ENCODE measurements at regions not wholly inside any gene's neighbourhood (a gene's known extent, or its start where the extent isn't known, plus 50 kb on each side); places are given as distances from the start of the nearest gene placed in this dataset.

DNA sequence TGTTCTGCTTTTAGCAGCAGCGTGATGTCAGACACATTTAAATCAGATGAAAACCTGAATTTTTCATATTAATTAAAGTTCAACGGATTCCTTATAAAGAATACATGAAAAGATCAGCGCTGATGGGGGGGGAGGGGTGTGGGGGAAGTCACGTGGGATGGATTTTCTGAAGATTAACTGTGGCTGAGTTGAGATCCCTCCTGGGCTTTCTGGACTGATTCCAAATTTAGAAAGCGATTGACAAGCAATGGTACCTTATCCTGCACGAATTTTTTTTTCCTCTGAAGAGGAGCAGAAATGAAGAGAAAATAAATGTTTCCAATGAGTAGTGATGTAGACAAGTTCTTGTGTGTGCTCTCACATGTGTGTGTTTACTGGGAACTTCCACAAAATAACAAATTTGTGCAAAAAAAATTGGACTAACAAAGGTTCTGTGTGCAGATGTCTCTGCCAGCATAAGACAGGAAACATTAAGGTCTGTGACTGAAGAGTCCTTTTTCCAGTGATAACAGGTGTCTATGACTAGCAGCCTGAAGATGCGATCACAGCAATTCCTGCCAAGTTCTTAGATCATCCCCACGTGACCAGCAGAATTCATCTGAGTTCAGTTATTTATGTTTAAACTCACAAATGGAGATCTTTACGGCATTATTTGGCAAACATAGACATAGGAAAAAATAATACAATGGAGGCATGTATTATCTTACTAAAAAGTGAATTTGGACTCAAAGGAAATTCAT, 585.2 kb upstream of the CELF2 start:
- TF ChIP-seq, protein P1, sequence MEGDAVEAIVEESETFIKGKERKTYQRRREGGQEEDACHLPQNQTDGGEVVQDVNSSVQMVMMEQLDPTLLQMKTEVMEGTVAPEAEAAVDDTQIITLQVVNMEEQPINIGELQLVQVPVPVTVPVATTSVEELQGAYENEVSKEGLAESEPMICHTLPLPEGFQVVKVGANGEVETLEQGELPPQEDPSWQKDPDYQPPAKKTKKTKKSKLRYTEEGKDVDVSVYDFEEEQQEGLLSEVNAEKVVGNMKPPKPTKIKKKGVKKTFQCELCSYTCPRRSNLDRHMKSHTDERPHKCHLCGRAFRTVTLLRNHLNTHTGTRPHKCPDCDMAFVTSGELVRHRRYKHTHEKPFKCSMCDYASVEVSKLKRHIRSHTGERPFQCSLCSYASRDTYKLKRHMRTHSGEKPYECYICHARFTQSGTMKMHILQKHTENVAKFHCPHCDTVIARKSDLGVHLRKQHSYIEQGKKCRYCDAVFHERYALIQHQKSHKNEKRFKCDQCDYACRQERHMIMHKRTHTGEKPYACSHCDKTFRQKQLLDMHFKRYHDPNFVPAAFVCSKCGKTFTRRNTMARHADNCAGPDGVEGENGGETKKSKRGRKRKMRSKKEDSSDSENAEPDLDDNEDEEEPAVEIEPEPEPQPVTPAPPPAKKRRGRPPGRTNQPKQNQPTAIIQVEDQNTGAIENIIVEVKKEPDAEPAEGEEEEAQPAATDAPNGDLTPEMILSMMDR (IDR thresholded peaks at IDR 0.05): no peak
- Histone ChIP-seq H3K9me3 (ENCODE audit: control insufficient read depth in 1 of 2, insufficient read depth in 1 of 2, low read length in 2 of 2) (no peaks in the 10 kb centered on the region), H3K36me3 (ENCODE audit: insufficient read depth, low read length) (no peaks in the 10 kb centered on the region), H3K4me3 (ENCODE audit: low read length) (no peak overlapping the region), H3K27me3 (ENCODE audit: control insufficient read depth in 1 of 2, insufficient read depth in 2 of 2, low read length in 2 of 2) (no peaks in the 10 kb centered on the region), H3K4me1 (ENCODE audit: insufficient read depth, low read length) (no peaks in the 10 kb centered on the region), H3K27ac (ENCODE audit: low read depth in 1 of 2, low read length in 2 of 2) (no peak overlapping the region)
- no peak overlapping the region for H3K4me3 Mint-ChIP-seq
- POLR2A ChIA-PET: no interaction called here
- peaks cover 32% of the 10 kb centered on the region for H3K27me3 Mint-ChIP-seq
- H3K9me3 Mint-ChIP-seq: peaks cover 4% of the 10 kb centered on the region
- DNase-seq: no peak
- no peak for ATAC-seq (ENCODE audit: poor library complexity)
- CTCF ChIA-PET: no interaction called here
- H3K4me1 Mint-ChIP-seq (ENCODE audit: low read depth): no peaks in the 10 kb centered on the region
- intact Hi-C loops (cut with DNase I, micrococcal nuclease): no loop called here
- no peaks in the 10 kb centered on the region for H3K36me3 Mint-ChIP-seq (ENCODE audit: low read depth)
- H3K27ac Mint-ChIP-seq: no peak overlapping the region

- H3K36me3 ChIP-seq (ENCODE audit: insufficient read depth, low read length): no peaks in the 10 kb centered on the region
- CTCF ChIA-PET: interaction anchor here (0.7 kb wide), 1 partner anchor 32 kb away, joined by 6 read pairs; no protein-coding TSS in a partner anchor
- H3K4me1 ChIP-seq (ENCODE audit: insufficient read depth, low read length): no peaks in the 10 kb centered on the region
- no peak overlapping the region for H3K4me3 ChIP-seq (ENCODE audit: low read length)
- TF ChIP-seq, protein P1 (IDR thresholded peaks at IDR 0.05): no peak
- Mint-ChIP-seq H3K36me3 (ENCODE audit: low read depth) (no peaks in the 10 kb centered on the region), H3K27me3 (peaks cover 30% of the 10 kb centered on the region), H3K4me3 (no peak overlapping the region), H3K4me1 (ENCODE audit: low read depth) (no peaks in the 10 kb centered on the region), H3K27ac (no peak overlapping the region), H3K9me3 (peaks cover 4% of the 10 kb centered on the region)
- H3K27me3 ChIP-seq (ENCODE audit: control insufficient read depth in 1 of 2, insufficient read depth in 2 of 2, low read length in 2 of 2): no peaks in the 10 kb centered on the region
- no peaks in the 10 kb centered on the region for H3K9me3 ChIP-seq (ENCODE audit: control insufficient read depth in 1 of 2, insufficient read depth in 1 of 2, low read length in 2 of 2)
- POLR2A ChIA-PET: no interaction called here
- H3K27ac ChIP-seq (ENCODE audit: low read depth in 1 of 2, low read length in 2 of 2): no peak overlapping the region
- intact Hi-C loops (cut with DNase I, micrococcal nuclease): no loop called here
- ATAC-seq (ENCODE audit: poor library complexity) (no peak), DNase-seq (no peak)
Observed at GRCh38 chr10:10434312-10434711, 583.4 kb upstream of the CELF2 start.

- H3K4me3 Mint-ChIP-seq: no peak overlapping the region
- no peaks in the 10 kb centered on the region for H3K4me1 Mint-ChIP-seq (ENCODE audit: low read depth)
- ChIA-PET POLR2A (no interaction called here), CTCF (no interaction called here)
- no peak overlapping the region for H3K27ac Mint-ChIP-seq
- Histone ChIP-seq H3K36me3 (ENCODE audit: insufficient read depth, low read length) (no peaks in the 10 kb centered on the region), H3K9me3 (ENCODE audit: control insufficient read depth in 1 of 2, insufficient read depth in 1 of 2, low read length in 2 of 2) (no peaks in the 10 kb centered on the region), H3K4me3 (ENCODE audit: low read length) (no peak overlapping the region), H3K27me3 (ENCODE audit: control insufficient read depth in 1 of 2, insufficient read depth in 2 of 2, low read length in 2 of 2) (no peaks in the 10 kb centered on the region), H3K27ac (ENCODE audit: low read depth in 1 of 2, low read length in 2 of 2) (no peak overlapping the region), H3K4me1 (ENCODE audit: insufficient read depth, low read length) (no peaks in the 10 kb centered on the region)
- intact Hi-C loops (cut with DNase I, micrococcal nuclease): no loop called here
- peaks cover 4% of the 10 kb centered on the region for H3K9me3 Mint-ChIP-seq
- ATAC-seq (ENCODE audit: poor library complexity): no peak
- no peak for DNase-seq
- peaks cover 26% of the 10 kb centered on the region for H3K27me3 Mint-ChIP-seq
- TF ChIP-seq, protein P1 (IDR thresholded peaks at IDR 0.05): no peak
- no peaks in the 10 kb centered on the region for H3K36me3 Mint-ChIP-seq (ENCODE audit: low read depth)
Observed at GRCh38 chr10:10437886-10438285, 579.8 kb upstream of the CELF2 start.

All from CD4-positive, alpha-beta T cell (primary cell).